ENCODE measurements at regions not wholly inside any gene's neighbourhood (a gene's known extent, or its start where the extent isn't known, plus 50 kb on each side); places are given as distances from the start of the nearest gene placed in this dataset.

DNA sequence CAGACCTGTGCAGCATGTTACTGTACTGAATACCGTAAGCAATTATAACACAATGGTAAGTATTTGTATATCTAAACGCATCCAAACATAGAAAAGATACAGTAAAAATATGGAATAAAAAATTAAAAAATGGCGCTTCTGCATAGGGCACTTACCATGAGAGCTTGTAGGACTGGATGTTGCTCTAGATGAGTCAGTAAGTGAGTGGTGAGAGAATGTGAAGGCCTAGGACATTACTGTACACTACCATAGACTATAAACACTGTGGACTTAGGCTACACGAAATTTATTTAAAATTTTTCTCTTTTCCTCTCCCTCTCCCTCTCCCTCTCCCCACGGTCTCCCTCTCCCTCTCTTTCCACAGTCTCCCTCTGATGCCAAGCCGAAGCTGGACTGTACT, 194.5 kb upstream of the CDKN3 start:
- H3K4me3 ChIP-seq (ENCODE audit: low read length), result no peak overlapping the region
- H3K36me3 ChIP-seq (ENCODE audit: control insufficient read depth, insufficient read depth, low read length), result no peaks in the 10 kb centered on the region
- H3K27ac ChIP-seq (ENCODE audit: low read length), result no peak overlapping the region
- 100% methylated on average over 1 of the region's 6 CpGs for WGBS (ENCODE audit: insufficient coverage, insufficient read length)
- no peak for DNase-seq (ENCODE audit: low read depth, low spot score)
- no peaks in the 10 kb centered on the region for H3K27me3 ChIP-seq (ENCODE audit: control insufficient read depth, insufficient read depth, low read length)
- peaks cover 2% of the 10 kb centered on the region; the same call in 1 of the 2 replicates for H3K9me3 ChIP-seq (ENCODE audit: control insufficient read depth, insufficient read depth, low read length)
- H3K4me1 ChIP-seq (ENCODE audit: control insufficient read depth, insufficient read depth, low read length), result no peaks in the 10 kb centered on the region

DNA sequence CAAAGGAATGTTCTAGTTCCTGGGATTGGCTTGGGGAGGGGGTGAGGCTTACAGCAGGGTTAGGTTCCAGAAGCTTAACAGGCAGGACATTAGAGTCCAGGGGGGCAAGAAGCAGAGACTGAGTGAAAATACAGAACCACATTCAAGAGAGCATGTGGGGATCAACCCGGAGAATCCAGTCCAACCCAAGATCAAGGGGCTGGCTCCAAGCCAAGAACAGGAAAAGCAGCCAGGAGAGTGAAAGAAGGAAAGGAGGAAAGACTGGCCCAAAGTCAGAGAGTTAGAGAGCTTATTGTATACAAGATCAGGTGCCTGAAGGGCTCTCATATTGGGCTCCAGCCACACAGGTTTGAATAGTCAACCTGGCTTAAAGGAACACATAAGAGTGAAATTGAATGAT, 190.3 kb upstream of the CDKN3 start:
- no CpG with 5 or more reads among the region's 1 CpG for WGBS (ENCODE audit: insufficient coverage, insufficient read length)
- peaks cover 1% of the 10 kb centered on the region; the same call in 1 of the 2 replicates for H3K9me3 ChIP-seq (ENCODE audit: control insufficient read depth, insufficient read depth, low read length)
- H3K27ac ChIP-seq (ENCODE audit: low read length), result no peak overlapping the region
- no peaks in the 10 kb centered on the region for H3K36me3 ChIP-seq (ENCODE audit: control insufficient read depth, insufficient read depth, low read length)
- no peak overlapping the region for H3K4me3 ChIP-seq (ENCODE audit: low read length)
- no peak for DNase-seq (ENCODE audit: low read depth, low spot score)
- no peaks in the 10 kb centered on the region for H3K27me3 ChIP-seq (ENCODE audit: control insufficient read depth, insufficient read depth, low read length)
- no peaks in the 10 kb centered on the region for H3K4me1 ChIP-seq (ENCODE audit: control insufficient read depth, insufficient read depth, low read length)

DNA sequence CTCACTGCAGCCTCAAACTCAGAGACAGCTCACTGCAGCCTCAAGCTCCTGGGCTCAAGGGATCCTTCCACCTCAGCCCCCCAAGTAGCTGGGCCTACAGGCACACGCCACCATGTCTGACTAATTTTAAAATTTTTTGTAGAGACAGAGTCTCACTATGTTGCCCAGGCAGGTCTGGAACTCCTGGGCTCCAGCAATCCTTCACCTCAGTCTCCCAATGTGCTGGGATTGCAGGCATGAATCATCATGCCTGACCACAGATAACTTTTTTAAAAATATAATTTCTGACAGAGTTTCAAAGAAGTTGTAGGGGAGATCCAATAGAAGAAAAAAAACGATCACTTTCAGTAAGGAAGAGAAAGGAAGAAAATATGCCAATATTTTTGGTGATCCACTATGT, 189.7 kb upstream of the CDKN3 start:
- Histone ChIP-seq H3K27me3 (ENCODE audit: control insufficient read depth, insufficient read depth, low read length) (no peaks in the 10 kb centered on the region), H3K36me3 (ENCODE audit: control insufficient read depth, insufficient read depth, low read length) (no peaks in the 10 kb centered on the region), H3K4me1 (ENCODE audit: control insufficient read depth, insufficient read depth, low read length) (no peaks in the 10 kb centered on the region), H3K9me3 (ENCODE audit: control insufficient read depth, insufficient read depth, low read length) (no peaks in the 10 kb centered on the region), H3K4me3 (ENCODE audit: low read length) (no peak overlapping the region), H3K27ac (ENCODE audit: low read length) (no peak overlapping the region)
- WGBS (ENCODE audit: insufficient coverage, insufficient read length), result no CpG with 5 or more reads among the region's 2 CpGs
- no peak for DNase-seq (ENCODE audit: low read depth, low spot score)

- Histone ChIP-seq H3K4me1 (ENCODE audit: control insufficient read depth, insufficient read depth, low read length) (no peaks in the 10 kb centered on the region), H3K9me3 (ENCODE audit: control insufficient read depth, insufficient read depth, low read length) (no peaks in the 10 kb centered on the region), H3K36me3 (ENCODE audit: control insufficient read depth, insufficient read depth, low read length) (no peaks in the 10 kb centered on the region), H3K27ac (ENCODE audit: low read length) (no peak overlapping the region), H3K27me3 (ENCODE audit: control insufficient read depth, insufficient read depth, low read length) (no peaks in the 10 kb centered on the region), H3K4me3 (ENCODE audit: low read length) (no peak overlapping the region)
- DNase-seq (ENCODE audit: low read depth, low spot score), result no peak
- WGBS (ENCODE audit: insufficient coverage, insufficient read length), result 100% methylated on average over 1 of the region's 6 CpGs
Observed at GRCh38 chr14:54207476-54208462, 189.0 kb upstream of the CDKN3 start.

GRCh38 chr14:54208751-54209150, 188.1 kb upstream of the CDKN3 start:
- H3K4me1 ChIP-seq (ENCODE audit: control insufficient read depth, insufficient read depth, low read length), result no peaks in the 10 kb centered on the region
- H3K27ac ChIP-seq (ENCODE audit: low read length), result no peak overlapping the region

GRCh38 chr14:54209511-54210250, 187.1 kb upstream of the CDKN3 start:
- no peak for DNase-seq (ENCODE audit: low read depth, low spot score)
- WGBS (ENCODE audit: insufficient coverage, insufficient read length), result no CpG with 5 or more reads among the region's 4 CpGs
- Histone ChIP-seq H3K27me3 (ENCODE audit: control insufficient read depth, insufficient read depth, low read length) (no peaks in the 10 kb centered on the region), H3K36me3 (ENCODE audit: control insufficient read depth, insufficient read depth, low read length) (no peaks in the 10 kb centered on the region), H3K4me3 (ENCODE audit: low read length) (no peak overlapping the region), H3K4me1 (ENCODE audit: control insufficient read depth, insufficient read depth, low read length) (no peaks in the 10 kb centered on the region), H3K9me3 (ENCODE audit: control insufficient read depth, insufficient read depth, low read length) (no peaks in the 10 kb centered on the region), H3K27ac (ENCODE audit: low read length) (no peak overlapping the region)

More at GRCh38 chr14:54208751-54209150, 188.1 kb upstream of the CDKN3 start:
- no peak for DNase-seq (ENCODE audit: low read depth, low spot score)
- WGBS (ENCODE audit: insufficient coverage, insufficient read length), result no CpG with 5 or more reads among the region's 2 CpGs
- Histone ChIP-seq H3K27me3 (ENCODE audit: control insufficient read depth, insufficient read depth, low read length) (no peaks in the 10 kb centered on the region), H3K36me3 (ENCODE audit: control insufficient read depth, insufficient read depth, low read length) (no peaks in the 10 kb centered on the region), H3K4me3 (ENCODE audit: low read length) (no peak overlapping the region), H3K9me3 (ENCODE audit: control insufficient read depth, insufficient read depth, low read length) (no peaks in the 10 kb centered on the region)

GRCh38 chr14:54211551-54212308, 185.1 kb upstream of the CDKN3 start:
- no peaks in the 10 kb centered on the region for H3K4me1 ChIP-seq (ENCODE audit: control insufficient read depth, insufficient read depth, low read length)
- H3K27me3 ChIP-seq (ENCODE audit: control insufficient read depth, insufficient read depth, low read length), result no peaks in the 10 kb centered on the region
- H3K9me3 ChIP-seq (ENCODE audit: control insufficient read depth, insufficient read depth, low read length), result no peaks in the 10 kb centered on the region
- H3K36me3 ChIP-seq (ENCODE audit: control insufficient read depth, insufficient read depth, low read length), result no peaks in the 10 kb centered on the region
- WGBS (ENCODE audit: insufficient coverage, insufficient read length), result no CpG with 5 or more reads among the region's 5 CpGs
- H3K27ac ChIP-seq (ENCODE audit: low read length), result no peak overlapping the region
- no peak overlapping the region for H3K4me3 ChIP-seq (ENCODE audit: low read length)
- DNase-seq (ENCODE audit: low read depth, low spot score), result no peak

GRCh38 chr14:54213536-54213935, 183.3 kb upstream of the CDKN3 start:
- DNase-seq (ENCODE audit: low read depth, low spot score), result no peak
- no peak overlapping the region for H3K4me3 ChIP-seq (ENCODE audit: low read length)
- no peak overlapping the region for H3K27ac ChIP-seq (ENCODE audit: low read length)
- H3K27me3 ChIP-seq (ENCODE audit: control insufficient read depth, insufficient read depth, low read length), result no peaks in the 10 kb centered on the region; the same call in 1 of the 2 replicates
- H3K4me1 ChIP-seq (ENCODE audit: control insufficient read depth, insufficient read depth, low read length), result no peaks in the 10 kb centered on the region
- no CpG with 5 or more reads among the region's 1 CpG for WGBS (ENCODE audit: insufficient coverage, insufficient read length)
- H3K9me3 ChIP-seq (ENCODE audit: control insufficient read depth, insufficient read depth, low read length), result no peaks in the 10 kb centered on the region
- H3K36me3 ChIP-seq (ENCODE audit: control insufficient read depth, insufficient read depth, low read length), result no peaks in the 10 kb centered on the region

GRCh38 chr14:54216827-54217226, 180.0 kb upstream of the CDKN3 start:
- Histone ChIP-seq H3K9me3 (ENCODE audit: control insufficient read depth, insufficient read depth, low read length) (no peaks in the 10 kb centered on the region), H3K36me3 (ENCODE audit: control insufficient read depth, insufficient read depth, low read length) (no peaks in the 10 kb centered on the region), H3K4me3 (ENCODE audit: low read length) (no peak overlapping the region), H3K27me3 (ENCODE audit: control insufficient read depth, insufficient read depth, low read length) (peaks cover 18% of the 10 kb centered on the region; the same call in 1 of the 2 replicates), H3K27ac (ENCODE audit: low read length) (no peak overlapping the region), H3K4me1 (ENCODE audit: control insufficient read depth, insufficient read depth, low read length) (no peaks in the 10 kb centered on the region)
- no CpG with 5 or more reads among the region's 3 CpGs for WGBS (ENCODE audit: insufficient coverage, insufficient read length)
- DNase-seq (ENCODE audit: low read depth, low spot score), result no peak
